SK-N-SH (cell line): ENCODE measurements at regions not wholly inside any gene's neighbourhood (a gene's known extent, or its start where the extent isn't known, plus 50 kb on each side); places are given as distances from the start of the nearest gene placed in this dataset.

Experiments used
- CTCF ChIA-PET: fragments of 300-600, 350-600 bp; formaldehyde crosslinking; extraction: SDS; loops from one replicate; lab custom pipeline; 2021; lab: Yijun Ruan, JAX
- POLR2A ChIA-PET: fragments of 350-600 bp; sonication (Branson Sonifier 250); formaldehyde crosslinking; extraction: SDS; loops from one replicate; lab custom pipeline; 2020; ENCODE audit warnings: antibody characterized with exemption, inconsistent platforms; lab: Yijun Ruan, JAX
- DNase-seq: peaks from one replicate; pipeline ENCODE4 v3.0.0; 2012
- H2AFZ ChIP-seq: fragments of 200-600 bp; sonication (generic); 2 replicates; pipeline ENCODE4 v1.8.1; 2016; ENCODE audit warnings: antibody characterized with exemption, mild to moderate bottlenecking, low read depth
- H3F3A ChIP-seq: fragments of 200-600 bp; sonication (generic); replicated peaks from 2 replicates; pipeline ENCODE3; 2016; ENCODE audit warnings: antibody characterized with exemption, mild to moderate bottlenecking; ENCODE audit not compliant: insufficient read depth
- H3K27ac ChIP-seq, 2 experiments: fragments of 200-500 bp in 1 of 2; fragments of 200-600 bp in 1 of 2; sonication (Bioruptor generic) in 1 of 2; sonication (generic), shearing (Covaris generic) in 1 of 2; 2 replicates each; pipeline versions ENCODE4 v1.5.1 to v1.6.1; 2014 to 2016; ENCODE audit warnings: low read depth in 2 of 2, inconsistent platforms in 1 of 2, low read length in 1 of 2, mild to moderate bottlenecking in 1 of 2, mixed read lengths in 1 of 2
- H3K27me3 ChIP-seq: fragments of 200-600 bp; sonication (generic), shearing (Covaris generic); 2 replicates; pipeline ENCODE4 v1.6.1; 2016; ENCODE audit warnings: mixed run types; ENCODE audit not compliant: insufficient read depth
- H3K36me3 ChIP-seq, 2 experiments: fragments of 200-500 bp in 1 of 2; fragments of 200-600 bp in 1 of 2; sonication (Bioruptor generic) in 1 of 2; sonication (generic) in 1 of 2; replicated peaks in 1 of 2; 2 replicates each; pipeline versions ENCODE3 to v1.5.1; 2014 to 2016; ENCODE audit warnings: low read length in 1 of 2, mild to moderate bottlenecking in 1 of 2; ENCODE audit not compliant: insufficient read depth in 2 of 2, control insufficient read depth in 1 of 2
- H3K4me1 ChIP-seq, 2 experiments: fragments of 200-500 bp in 1 of 2; fragments of 200-600 bp in 1 of 2; sonication (Bioruptor generic) in 1 of 2; sonication (generic), shearing (Covaris generic) in 1 of 2; 2 replicates each; pipeline versions ENCODE4 v1.5.1 to v1.6.1; 2014 to 2016; ENCODE audit warnings: low read depth in 1 of 2, low read length in 1 of 2, mixed run types in 1 of 2; ENCODE audit not compliant: insufficient read depth in 2 of 2, control insufficient read depth in 1 of 2
- H3K4me2 ChIP-seq: fragments of 200-600 bp; sonication (generic), shearing (Covaris generic); 2 replicates; pipeline ENCODE4 v1.6.1; 2017; ENCODE audit warnings: mixed run types
- H3K4me3 ChIP-seq, 2 experiments: fragments of 200-500 bp in 1 of 2; fragments of 200-600 bp in 1 of 2; sonication (Bioruptor generic) in 1 of 2; sonication (generic), shearing (Covaris generic) in 1 of 2; 2 replicates each; pipeline versions ENCODE4 v1.5.1 to v1.8.1; 2014 to 2016; ENCODE audit warnings: low read depth in 2 of 2, inconsistent platforms in 1 of 2, low read length in 1 of 2, mild to moderate bottlenecking in 1 of 2, mixed read lengths in 1 of 2, moderate library complexity in 1 of 2
- H3K79me2 ChIP-seq: fragments of 200-600 bp; sonication (generic); 2 replicates; pipeline ENCODE4 v1.8.1; 2017; ENCODE audit warnings: mild to moderate bottlenecking; ENCODE audit not compliant: insufficient read depth
- H3K9ac ChIP-seq: fragments of 200-600 bp; sonication (generic); 2 replicates; pipeline ENCODE4 v1.6.1; 2017; ENCODE audit warnings: mixed run types
- H3K9me2 ChIP-seq: fragments of 200-600 bp; sonication (generic); 2 replicates; pipeline ENCODE4 v1.6.1; 2017; ENCODE audit warnings: mixed run types
- H3K9me3 ChIP-seq: fragments of 200-600 bp; sonication (generic); 2 replicates; pipeline ENCODE4 v1.6.1; 2017; ENCODE audit warnings: mixed run types, mild to moderate bottlenecking, moderate library complexity
- H4K20me1 ChIP-seq: fragments of 200-600 bp; sonication (generic); 2 replicates; pipeline ENCODE4 v1.6.1; 2017; ENCODE audit warnings: mild to moderate bottlenecking, mixed run types; ENCODE audit not compliant: insufficient read depth
- EZH2phosphoT487 ChIP-seq: fragments of 200-600 bp; sonication (generic); IDR thresholded peaks from 2 replicates; pipeline ENCODE4 v1.6.1; 2017; ENCODE audit warnings: low read depth, mixed run types, mild to moderate bottlenecking, antibody characterized with exemption, moderate library complexity, borderline replicate concordance
- FOSL2 ChIP-seq: IDR thresholded peaks from 2 replicates; pipeline ENCODE4 v1.4.0; 2012; ENCODE audit warnings: low read depth, mild to moderate bottlenecking, moderate library complexity, borderline replicate concordance
- FOXM1 ChIP-seq: IDR thresholded peaks from 2 replicates; pipeline ENCODE4 v1.4.0; 2012; ENCODE audit warnings: low read depth, mild to moderate bottlenecking
- GATA2 ChIP-seq: sonication (generic); formaldehyde crosslinking; IDR thresholded peaks from 2 replicates; pipeline ENCODE4 v1.5.0; 2020; ENCODE audit warnings: mild to moderate bottlenecking, missing genetic modification reagents
- MAX ChIP-seq: IDR thresholded peaks from 2 replicates; pipeline ENCODE4 v1.4.0; 2012; ENCODE audit warnings: low read depth
- MEF2A ChIP-seq: IDR thresholded peaks from 2 replicates; pipeline ENCODE4 v1.4.0; 2012; ENCODE audit warnings: low read depth, borderline replicate concordance
- MXI1 ChIP-seq: IDR thresholded peaks from 2 replicates; pipeline ENCODE4 v1.6.1; 2012; ENCODE audit warnings: mild to moderate bottlenecking, low read depth, low read length, improper control_type of control experiment
- NFIC ChIP-seq: IDR thresholded peaks from 2 replicates; pipeline ENCODE4 v1.4.0; 2012; ENCODE audit warnings: borderline replicate concordance
- NRF1 ChIP-seq: IDR thresholded peaks from 2 replicates; pipeline ENCODE4 v1.6.1; 2012; ENCODE audit warnings: low read depth, mild to moderate bottlenecking, low read length
- RAD21 ChIP-seq: IDR thresholded peaks from 2 replicates; pipeline ENCODE4 v1.6.1; 2012; ENCODE audit warnings: mild to moderate bottlenecking, low read length
- RFX5 ChIP-seq: IDR thresholded peaks from 2 replicates; pipeline ENCODE4 v1.6.1; 2012; ENCODE audit warnings: mild to moderate bottlenecking, improper control_type of control experiment, low read length
- RXRA ChIP-seq: IDR thresholded peaks from 2 replicates; pipeline ENCODE4 v1.4.0; 2012; ENCODE audit warnings: low read depth, mild to moderate bottlenecking, borderline replicate concordance
- SIN3A ChIP-seq: IDR thresholded peaks from 2 replicates; pipeline ENCODE4 v1.6.1; 2012; ENCODE audit warnings: low read depth, mild to moderate bottlenecking, low read length, moderate library complexity, borderline replicate concordance
- SMC3 ChIP-seq: IDR thresholded peaks from 2 replicates; pipeline ENCODE4 v1.6.1; 2012; ENCODE audit warnings: low read depth, low read length, improper control_type of control experiment
- TEAD4 ChIP-seq: IDR thresholded peaks from 2 replicates; pipeline ENCODE4 v1.4.0; 2012; ENCODE audit warnings: mild to moderate bottlenecking, borderline replicate concordance; ENCODE audit not compliant: insufficient read depth
- USF1 ChIP-seq: IDR thresholded peaks from 2 replicates; pipeline ENCODE4 v1.4.0; 2012; ENCODE audit warnings: low read depth, borderline replicate concordance
- YY1 ChIP-seq: IDR thresholded peaks from 2 replicates; pipeline ENCODE4 v1.4.0; 2012; ENCODE audit warnings: low read depth, mild to moderate bottlenecking
- WGBS: methylation state at CpG from one replicate; pipeline ENCODE4 v1.1.6; 2017; ENCODE audit warnings: low lambda C conversion rate; 5-methylcytosine and 5-hydroxymethylcytosine counted together
- TF ChIP-seq, protein P1 (sequence below): IDR thresholded peaks from 2 replicates; pipeline ENCODE4; 2012
- TF ChIP-seq, protein P2 (sequence below): IDR thresholded peaks from 2 replicates; pipeline ENCODE4 v1.6.1; 2012; ENCODE audit warnings: mild to moderate bottlenecking, low read depth, low read length, moderate library complexity
- TF ChIP-seq, protein P3 (sequence below): fragments of 200-600 bp; sonication (generic); IDR thresholded peaks from 2 replicates; pipeline ENCODE4 v1.6.1; 2017; ENCODE audit warnings: antibody characterized with exemption, mild to moderate bottlenecking, moderate library complexity

DNA sequence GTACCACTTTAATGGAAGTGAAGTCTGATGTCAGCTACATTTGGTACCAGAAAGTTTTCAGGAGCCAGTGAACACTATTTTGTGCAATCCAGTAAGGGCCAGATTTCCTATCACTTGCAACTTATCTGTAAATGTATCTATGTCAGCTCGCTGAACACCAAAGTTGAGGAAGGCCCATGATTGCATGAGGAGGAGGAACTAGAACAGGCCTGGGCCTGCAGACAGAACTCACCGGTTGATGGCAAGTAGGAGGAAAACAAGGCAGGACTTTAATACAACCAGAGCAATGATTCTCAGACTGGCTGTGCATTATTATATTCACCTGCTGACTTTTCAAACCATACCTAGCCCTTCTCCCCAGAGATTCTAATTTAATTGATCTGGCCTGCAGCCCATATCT, 540.2 kb downstream of the CETN3 start:
- Histone ChIP-seq H3K27me3 (no peaks in the 10 kb centered on the region), H3K36me3 (no peaks in the 10 kb centered on the region), H3K4me2 (no peak overlapping the region), H3K79me2 (no peaks in the 10 kb centered on the region), H3F3A (no peaks in the 10 kb centered on the region), H4K20me1 (no peaks in the 10 kb centered on the region), H3K27ac (no peak overlapping the region), H3K4me1 (no peaks in the 10 kb centered on the region), H3K9me3 (no peaks in the 10 kb centered on the region), H2AFZ (no peak overlapping the region), H3K4me3 (no peak overlapping the region), H3K9ac (no peak overlapping the region), H3K9me2 (no peaks in the 10 kb centered on the region)
- 60% methylated on average over 2 of the region's 2 CpGs for WGBS
- POLR2A ChIA-PET, result no interaction called here
- TF ChIP-seq MXI1 (no peak), YY1 (no peak), TEAD4 (no peak), RAD21 (no peak), FOSL2 (no peak), RXRA (no peak), NRF1 (no peak)
- TF ChIP-seq, protein P1, sequence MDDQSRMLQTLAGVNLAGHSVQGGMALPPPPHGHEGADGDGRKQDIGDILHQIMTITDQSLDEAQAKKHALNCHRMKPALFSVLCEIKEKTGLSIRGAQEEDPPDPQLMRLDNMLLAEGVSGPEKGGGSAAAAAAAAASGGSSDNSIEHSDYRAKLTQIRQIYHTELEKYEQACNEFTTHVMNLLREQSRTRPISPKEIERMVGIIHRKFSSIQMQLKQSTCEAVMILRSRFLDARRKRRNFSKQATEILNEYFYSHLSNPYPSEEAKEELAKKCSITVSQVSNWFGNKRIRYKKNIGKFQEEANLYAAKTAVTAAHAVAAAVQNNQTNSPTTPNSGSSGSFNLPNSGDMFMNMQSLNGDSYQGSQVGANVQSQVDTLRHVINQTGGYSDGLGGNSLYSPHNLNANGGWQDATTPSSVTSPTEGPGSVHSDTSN, result no peak
- CTCF ChIA-PET, result interaction anchor here (1.3 kb wide), 1 partner anchor 10 kb away, joined by 4 read pairs; no protein-coding TSS in a partner anchor
- no peak for DNase-seq

GRCh38 chr5:89866410-89866809, 543.1 kb downstream of the CETN3 start:
- H3K27ac ChIP-seq, result no peak overlapping the region
- WGBS, result 72% methylated on average over 3 of the region's 3 CpGs
- H3K9me3 ChIP-seq, result no peaks in the 10 kb centered on the region
- H3K27me3 ChIP-seq, result no peaks in the 10 kb centered on the region
- no peaks in the 10 kb centered on the region for H3K36me3 ChIP-seq
- no peaks in the 10 kb centered on the region for H3K9me2 ChIP-seq
- H3K79me2 ChIP-seq, result no peaks in the 10 kb centered on the region
- no peak overlapping the region for H3K4me2 ChIP-seq
- no peaks in the 10 kb centered on the region for H3F3A ChIP-seq
- POLR2A ChIA-PET, result no interaction called here
- no peak for DNase-seq
- H4K20me1 ChIP-seq, result no peaks in the 10 kb centered on the region
- H3K4me3 ChIP-seq, result no peak overlapping the region
- no peak overlapping the region for H2AFZ ChIP-seq
- no peak overlapping the region for H3K9ac ChIP-seq
- TF ChIP-seq, protein P2, sequence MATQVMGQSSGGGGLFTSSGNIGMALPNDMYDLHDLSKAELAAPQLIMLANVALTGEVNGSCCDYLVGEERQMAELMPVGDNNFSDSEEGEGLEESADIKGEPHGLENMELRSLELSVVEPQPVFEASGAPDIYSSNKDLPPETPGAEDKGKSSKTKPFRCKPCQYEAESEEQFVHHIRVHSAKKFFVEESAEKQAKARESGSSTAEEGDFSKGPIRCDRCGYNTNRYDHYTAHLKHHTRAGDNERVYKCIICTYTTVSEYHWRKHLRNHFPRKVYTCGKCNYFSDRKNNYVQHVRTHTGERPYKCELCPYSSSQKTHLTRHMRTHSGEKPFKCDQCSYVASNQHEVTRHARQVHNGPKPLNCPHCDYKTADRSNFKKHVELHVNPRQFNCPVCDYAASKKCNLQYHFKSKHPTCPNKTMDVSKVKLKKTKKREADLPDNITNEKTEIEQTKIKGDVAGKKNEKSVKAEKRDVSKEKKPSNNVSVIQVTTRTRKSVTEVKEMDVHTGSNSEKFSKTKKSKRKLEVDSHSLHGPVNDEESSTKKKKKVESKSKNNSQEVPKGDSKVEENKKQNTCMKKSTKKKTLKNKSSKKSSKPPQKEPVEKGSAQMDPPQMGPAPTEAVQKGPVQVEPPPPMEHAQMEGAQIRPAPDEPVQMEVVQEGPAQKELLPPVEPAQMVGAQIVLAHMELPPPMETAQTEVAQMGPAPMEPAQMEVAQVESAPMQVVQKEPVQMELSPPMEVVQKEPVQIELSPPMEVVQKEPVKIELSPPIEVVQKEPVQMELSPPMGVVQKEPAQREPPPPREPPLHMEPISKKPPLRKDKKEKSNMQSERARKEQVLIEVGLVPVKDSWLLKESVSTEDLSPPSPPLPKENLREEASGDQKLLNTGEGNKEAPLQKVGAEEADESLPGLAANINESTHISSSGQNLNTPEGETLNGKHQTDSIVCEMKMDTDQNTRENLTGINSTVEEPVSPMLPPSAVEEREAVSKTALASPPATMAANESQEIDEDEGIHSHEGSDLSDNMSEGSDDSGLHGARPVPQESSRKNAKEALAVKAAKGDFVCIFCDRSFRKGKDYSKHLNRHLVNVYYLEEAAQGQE, result no peak
- TF ChIP-seq FOSL2, result no peak
- TF ChIP-seq, protein P3, sequence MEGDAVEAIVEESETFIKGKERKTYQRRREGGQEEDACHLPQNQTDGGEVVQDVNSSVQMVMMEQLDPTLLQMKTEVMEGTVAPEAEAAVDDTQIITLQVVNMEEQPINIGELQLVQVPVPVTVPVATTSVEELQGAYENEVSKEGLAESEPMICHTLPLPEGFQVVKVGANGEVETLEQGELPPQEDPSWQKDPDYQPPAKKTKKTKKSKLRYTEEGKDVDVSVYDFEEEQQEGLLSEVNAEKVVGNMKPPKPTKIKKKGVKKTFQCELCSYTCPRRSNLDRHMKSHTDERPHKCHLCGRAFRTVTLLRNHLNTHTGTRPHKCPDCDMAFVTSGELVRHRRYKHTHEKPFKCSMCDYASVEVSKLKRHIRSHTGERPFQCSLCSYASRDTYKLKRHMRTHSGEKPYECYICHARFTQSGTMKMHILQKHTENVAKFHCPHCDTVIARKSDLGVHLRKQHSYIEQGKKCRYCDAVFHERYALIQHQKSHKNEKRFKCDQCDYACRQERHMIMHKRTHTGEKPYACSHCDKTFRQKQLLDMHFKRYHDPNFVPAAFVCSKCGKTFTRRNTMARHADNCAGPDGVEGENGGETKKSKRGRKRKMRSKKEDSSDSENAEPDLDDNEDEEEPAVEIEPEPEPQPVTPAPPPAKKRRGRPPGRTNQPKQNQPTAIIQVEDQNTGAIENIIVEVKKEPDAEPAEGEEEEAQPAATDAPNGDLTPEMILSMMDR, result no peak
- TF ChIP-seq GATA2 (CRISPR knock-in tag), result no peak
- TF ChIP-seq RFX5, result no peak
- TF ChIP-seq EZH2phosphoT487, result no peak
- TF ChIP-seq MEF2A, result no peak
- no peak for TF ChIP-seq SIN3A
- no peak for TF ChIP-seq FOXM1
- no peak for TF ChIP-seq SMC3
- no peak for TF ChIP-seq RXRA
- TF ChIP-seq MAX, result no peak
- no peak for TF ChIP-seq NFIC
- no peak for TF ChIP-seq USF1
- TF ChIP-seq NRF1, result no peak
- H3K4me1 ChIP-seq, result no peaks in the 10 kb centered on the region
- CTCF ChIA-PET, result no interaction called here
